ENCODE measurements at regions not wholly inside any gene's neighbourhood (a gene's known extent, or its start where the extent isn't known, plus 50 kb on each side); places are given as distances from the start of the nearest gene placed in this dataset.

GRCh38 chr1:78722947-78723346, 73.3 kb downstream of the IFI44 start:
- H3K4me1 Mint-ChIP-seq, result no peaks in the 10 kb centered on the region
- H3K27ac Mint-ChIP-seq (ENCODE audit: unreplicated experiment), result no peak overlapping the region
- H3K27me3 Mint-ChIP-seq (ENCODE audit: low read depth), result peaks cover 3% of the 10 kb centered on the region
- H3K36me3 Mint-ChIP-seq (ENCODE audit: low read depth), result no peaks in the 10 kb centered on the region
- no peak for TF ChIP-seq CTCF (conservative IDR thresholded peaks at IDR 0.05)
- H3K9me3 Mint-ChIP-seq, result peaks cover 2% of the 10 kb centered on the region
- no peak for DNase-seq (ENCODE audit: low read depth, low spot score)
- no peak overlapping the region for H3K4me3 Mint-ChIP-seq

GRCh38 chr1:78726686-78727085, 77.1 kb downstream of the IFI44 start:
- no peak for DNase-seq (ENCODE audit: low read depth, low spot score)
- no peaks in the 10 kb centered on the region for H3K36me3 Mint-ChIP-seq (ENCODE audit: low read depth)
- no peak for TF ChIP-seq CTCF (conservative IDR thresholded peaks at IDR 0.05)
- peaks cover 4% of the 10 kb centered on the region for H3K27me3 Mint-ChIP-seq (ENCODE audit: low read depth)
- H3K4me1 Mint-ChIP-seq, result no peaks in the 10 kb centered on the region
- H3K27ac Mint-ChIP-seq (ENCODE audit: unreplicated experiment), result no peak overlapping the region
- no peak overlapping the region for H3K4me3 Mint-ChIP-seq
- H3K9me3 Mint-ChIP-seq, result peaks cover 2% of the 10 kb centered on the region

GRCh38 chr1:78728359-78728758, 78.7 kb downstream of the IFI44 start:
- no peaks in the 10 kb centered on the region for H3K36me3 Mint-ChIP-seq (ENCODE audit: low read depth)
- peaks cover 4% of the 10 kb centered on the region for H3K27me3 Mint-ChIP-seq (ENCODE audit: low read depth)
- H3K27ac Mint-ChIP-seq (ENCODE audit: unreplicated experiment), result no peak overlapping the region
- no peaks in the 10 kb centered on the region for H3K4me1 Mint-ChIP-seq
- no peak for TF ChIP-seq CTCF (conservative IDR thresholded peaks at IDR 0.05)
- no peak overlapping the region for H3K4me3 Mint-ChIP-seq
- H3K9me3 Mint-ChIP-seq, result peaks cover 2% of the 10 kb centered on the region
- DNase-seq (ENCODE audit: low read depth, low spot score), result no peak

- Mint-ChIP-seq H3K4me3 (no peak overlapping the region), H3K36me3 (ENCODE audit: low read depth) (no peaks in the 10 kb centered on the region), H3K27ac (ENCODE audit: unreplicated experiment) (no peak overlapping the region), H3K4me1 (no peaks in the 10 kb centered on the region), H3K9me3 (no peaks in the 10 kb centered on the region), H3K27me3 (ENCODE audit: low read depth) (peaks cover 4% of the 10 kb centered on the region)
- no peak for DNase-seq (ENCODE audit: low read depth, low spot score)
- no peak for TF ChIP-seq CTCF (conservative IDR thresholded peaks at IDR 0.05)
Measured at GRCh38 chr1:78730054-78730453, 80.4 kb downstream of the IFI44 start.

- no peak overlapping the region for H3K4me3 Mint-ChIP-seq
- DNase-seq (ENCODE audit: low read depth, low spot score), result no peak
- no peak for TF ChIP-seq CTCF (conservative IDR thresholded peaks at IDR 0.05)
- no peaks in the 10 kb centered on the region for H3K36me3 Mint-ChIP-seq (ENCODE audit: low read depth)
- H3K4me1 Mint-ChIP-seq, result no peaks in the 10 kb centered on the region
- peaks cover 4% of the 10 kb centered on the region for H3K27me3 Mint-ChIP-seq (ENCODE audit: low read depth)
- no peak overlapping the region for H3K27ac Mint-ChIP-seq (ENCODE audit: unreplicated experiment)
- no peaks in the 10 kb centered on the region for H3K9me3 Mint-ChIP-seq
Measured at GRCh38 chr1:78731674-78732073, 82.0 kb downstream of the IFI44 start.

GRCh38 chr1:78737241-78737640, 87.6 kb downstream of the IFI44 start:
- Mint-ChIP-seq H3K4me1 (no peaks in the 10 kb centered on the region), H3K27me3 (ENCODE audit: low read depth) (no peaks in the 10 kb centered on the region), H3K4me3 (no peak overlapping the region), H3K36me3 (ENCODE audit: low read depth) (peaks cover 4% of the 10 kb centered on the region), H3K9me3 (peaks cover 6% of the 10 kb centered on the region), H3K27ac (ENCODE audit: unreplicated experiment) (no peak overlapping the region)
- no peak for TF ChIP-seq CTCF (conservative IDR thresholded peaks at IDR 0.05)
- no peak for DNase-seq (ENCODE audit: low read depth, low spot score)
